SK-N-DZ (cell line): ENCODE measurements at regions not wholly inside any gene's neighbourhood (a gene's known extent, or its start where the extent isn't known, plus 50 kb on each side); places are given as distances from the start of the nearest gene placed in this dataset.

ENCODE experiments used
- DNase-seq: peaks from one replicate; pipeline ENCODE4 v3.0.0-alpha.2; 2015; ENCODE audit warnings: low spot score

DNA sequence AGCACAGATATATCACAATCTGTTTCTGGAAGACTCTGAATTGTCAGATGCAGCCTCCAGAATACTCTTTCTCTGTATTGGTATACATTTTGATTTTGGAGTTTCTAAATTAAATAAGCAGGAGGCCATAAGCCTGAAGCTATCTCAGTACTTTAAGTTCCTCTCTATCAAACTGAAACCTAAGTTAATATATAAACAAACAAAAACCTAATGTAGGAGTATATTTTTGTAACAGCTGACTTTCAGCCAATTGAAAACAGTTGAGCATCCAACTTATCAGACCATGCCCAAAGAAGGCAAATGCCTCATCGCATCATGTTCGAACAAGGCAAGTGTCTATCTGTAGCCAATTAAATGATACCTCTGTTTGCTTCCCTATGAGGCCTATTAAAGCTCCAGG, 1054.4 kb downstream of the AMY1C start:
- no peak for DNase-seq

- DNase-seq: no peak
Measured at GRCh38 chr1:104807590-104807989, 1057.9 kb downstream of the AMY1C start.

DNA sequence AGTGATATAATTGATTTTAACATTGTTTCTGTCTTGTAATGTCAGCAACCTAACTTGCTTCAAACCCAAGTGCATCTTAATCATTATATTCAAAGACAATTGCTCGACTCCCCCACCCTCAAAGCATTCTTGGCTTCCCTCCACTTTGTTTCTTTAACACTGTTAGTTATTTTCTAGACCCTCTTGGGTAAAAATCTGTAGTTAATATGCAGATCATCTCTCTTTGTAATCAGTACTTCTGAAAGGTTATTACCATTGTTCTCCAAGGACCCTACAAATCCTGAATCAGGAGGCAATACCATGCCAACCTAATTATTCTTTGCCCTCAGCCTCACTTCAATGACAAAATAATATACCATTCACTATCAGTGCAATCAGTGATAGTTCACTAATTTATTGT, 1075.7 kb downstream of the AMY1C start:
- DNase-seq: no peak

GRCh38 chr1:104830534-104830933, 1080.8 kb downstream of the AMY1C start:
- DNase-seq: no peak

DNA sequence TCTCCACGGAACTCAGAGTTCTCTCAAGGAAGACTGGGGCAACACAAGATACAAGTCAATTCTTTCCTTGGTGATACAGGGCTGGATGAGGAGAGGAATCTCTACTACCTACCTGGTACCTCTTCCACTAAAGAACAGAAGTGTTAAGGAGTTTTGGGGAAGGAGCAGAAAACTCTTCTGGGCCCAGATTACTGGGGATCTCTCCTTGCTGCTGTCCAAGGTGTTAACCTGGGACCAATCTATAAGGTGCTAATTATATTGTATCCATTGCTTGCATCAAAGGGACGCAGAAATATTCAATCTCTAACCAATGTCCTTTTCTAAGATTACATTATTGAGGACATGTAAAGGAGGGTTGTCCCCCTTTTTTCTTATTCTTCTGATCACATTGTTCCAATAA, 1102.5 kb downstream of the AMY1C start:
- DNase-seq: no peak

GRCh38 chr1:104853276-104853675, 1103.6 kb downstream of the AMY1C start:
- no peak for DNase-seq

GRCh38 chr1:104854529-104854928, 1104.8 kb downstream of the AMY1C start:
- no peak for DNase-seq

- no peak for DNase-seq
Measured at GRCh38 chr1:104855550-104855949, 1105.9 kb downstream of the AMY1C start.

DNA sequence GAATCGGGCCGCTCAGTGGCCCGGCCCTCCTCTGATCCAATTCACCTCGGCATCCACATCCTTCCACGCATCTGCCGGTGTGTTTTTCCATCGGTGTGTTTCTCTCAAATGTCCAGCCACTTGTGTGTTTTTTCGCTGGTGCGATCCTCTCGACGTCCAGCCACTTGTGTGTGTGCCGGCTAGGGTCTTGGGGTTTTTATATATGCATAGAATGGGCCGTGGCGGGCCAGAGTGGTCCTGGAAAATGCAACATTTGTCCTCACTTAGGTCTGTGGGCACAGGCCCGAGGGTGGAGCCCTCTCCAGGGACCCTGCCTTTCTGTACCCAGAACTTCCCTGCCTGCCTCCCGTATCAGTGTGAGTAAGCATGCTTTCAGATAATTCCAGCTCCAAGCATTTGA, 1106.4 kb downstream of the AMY1C start:
- no peak for DNase-seq

GRCh38 chr1:104856518-104856917, 1106.8 kb downstream of the AMY1C start:
- DNase-seq: no peak

- DNase-seq: no peak
Measured at GRCh38 chr1:104868794-104869193, 1119.1 kb downstream of the AMY1C start.

DNA sequence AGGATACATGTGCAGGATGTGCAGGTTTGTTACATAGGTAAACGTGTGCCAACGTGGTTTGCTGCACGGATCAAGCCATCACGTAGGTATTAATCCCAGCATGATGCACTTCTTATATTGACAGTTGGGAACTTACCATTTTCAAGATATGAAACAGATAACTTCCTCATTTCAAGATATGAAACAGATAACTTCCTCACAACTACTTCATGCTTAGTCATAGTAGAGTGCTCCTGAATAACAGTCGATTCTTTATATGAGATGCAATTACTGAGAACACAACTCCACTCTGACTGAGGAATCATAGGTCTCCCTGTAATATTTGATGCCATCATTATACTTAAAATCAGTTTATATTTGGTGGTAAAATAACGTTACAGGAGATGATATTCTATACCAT, 1124.3 kb downstream of the AMY1C start:
- no peak for DNase-seq

DNA sequence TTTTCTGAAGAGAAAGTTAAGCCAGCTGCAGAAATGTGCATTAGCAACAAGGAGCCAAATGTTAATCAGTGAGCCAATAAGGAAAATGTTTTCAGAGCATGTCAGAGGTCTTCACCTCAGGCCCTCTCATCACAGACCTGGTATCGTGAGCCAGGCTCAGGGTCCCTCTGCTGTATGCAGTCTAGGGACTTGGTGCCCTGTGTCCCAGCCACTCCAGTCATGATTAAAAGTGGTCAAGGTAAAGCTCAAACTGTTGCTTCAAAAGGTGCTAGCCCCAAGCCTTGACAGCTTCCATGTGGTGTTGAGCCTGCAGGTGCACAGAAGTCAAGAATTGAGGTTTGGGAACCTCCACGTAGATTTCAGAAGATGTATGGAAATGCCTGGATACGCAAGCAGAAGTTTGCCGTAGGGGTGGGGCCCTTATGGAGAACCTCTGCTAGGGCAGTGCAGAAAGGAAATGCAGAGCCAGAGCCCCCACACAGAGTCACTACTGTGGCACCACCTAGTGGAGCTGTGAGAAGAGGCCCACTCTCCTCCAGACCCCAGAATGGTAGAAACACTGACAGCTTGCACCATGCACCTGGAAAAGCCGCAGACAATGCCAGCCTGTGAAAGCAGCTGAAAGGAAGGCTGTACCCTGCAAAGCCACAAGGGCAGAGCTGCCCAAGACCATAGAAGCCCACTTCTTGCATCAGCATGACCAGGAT, 1128.7 kb downstream of the AMY1C start:
- no peak for DNase-seq

- DNase-seq: no peak
Measured at GRCh38 chr1:104884939-104885338, 1135.2 kb downstream of the AMY1C start.

GRCh38 chr1:104905322-104905721, 1155.6 kb downstream of the AMY1C start:
- no peak for DNase-seq

DNA sequence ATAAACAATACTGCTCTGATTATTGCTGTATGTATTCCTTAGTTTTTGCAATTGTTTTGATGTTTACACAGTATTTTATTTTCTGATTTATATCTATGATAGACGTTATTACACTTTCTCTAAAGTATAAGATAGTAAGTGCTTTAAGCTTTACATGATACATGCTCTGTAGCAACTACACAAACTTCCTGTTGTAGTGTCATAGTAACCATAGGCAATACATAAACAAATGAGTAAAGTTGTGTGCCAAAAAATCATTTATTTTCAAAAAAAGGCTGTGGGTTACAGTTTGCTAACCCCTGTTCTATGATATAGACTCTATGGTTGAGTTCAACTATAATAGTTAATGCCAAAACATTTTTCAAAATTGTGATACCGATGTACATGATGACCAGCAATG, 1156.4 kb downstream of the AMY1C start:
- no peak for DNase-seq

DNA sequence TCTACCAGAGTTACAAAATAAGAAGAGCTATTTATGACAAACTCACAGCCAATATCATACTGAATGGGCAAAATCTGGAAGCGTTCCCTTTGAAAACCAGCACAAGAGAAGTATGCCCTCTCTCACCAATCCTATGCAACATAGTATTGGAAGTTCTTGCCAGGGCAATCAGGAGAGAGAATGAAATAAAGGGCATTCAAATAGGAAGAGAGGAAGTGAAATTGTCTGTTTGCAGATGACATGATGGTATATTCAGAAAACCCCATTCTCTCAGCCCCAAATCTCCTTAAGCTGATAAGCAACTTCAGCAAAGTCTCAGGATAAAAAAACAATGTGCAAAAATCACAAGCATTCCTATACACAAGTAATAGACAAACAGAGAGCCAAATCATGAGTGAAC, 1169.5 kb downstream of the AMY1C start:
- DNase-seq: no peak

- DNase-seq: no peak
Measured at GRCh38 chr1:104921525-104921924, 1171.8 kb downstream of the AMY1C start.

DNA sequence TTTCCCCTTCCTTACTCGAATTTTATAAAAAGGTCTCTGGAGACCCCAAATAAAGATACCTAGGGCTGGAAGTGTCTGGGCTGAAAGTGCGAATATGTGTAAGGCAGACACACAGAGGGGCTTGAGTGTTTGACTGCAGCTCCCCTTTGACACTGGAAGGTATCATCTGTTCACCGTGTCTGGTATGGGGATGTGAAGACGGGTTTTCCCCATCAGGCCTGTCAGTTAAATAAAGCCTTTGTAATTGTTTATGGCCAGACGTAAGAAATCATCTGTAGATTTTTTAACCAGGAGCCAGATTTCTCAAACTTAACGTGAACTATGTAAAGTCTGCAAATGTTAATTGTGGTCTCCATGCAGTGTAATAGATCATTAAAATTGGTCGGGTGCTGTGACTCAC, 1173.4 kb downstream of the AMY1C start:
- DNase-seq: no peak

- DNase-seq: no peak
Measured at GRCh38 chr1:104929280-104929679, 1179.6 kb downstream of the AMY1C start.

- DNase-seq: no peak
Measured at GRCh38 chr1:104932030-104932915, 1182.6 kb downstream of the AMY1C start.

GRCh38 chr1:104932949-104933679, 1183.4 kb downstream of the AMY1C start:
- no peak for DNase-seq
